HT1080 (cell line): ENCODE measurements at regions not wholly inside any gene's neighbourhood (a gene's known extent, or its start where the extent isn't known, plus 50 kb on each side); places are given as distances from the start of the nearest gene placed in this dataset.

Source experiments
- DNase-seq: peaks from one replicate; pipeline ENCODE4 v3.0.0-alpha.2; 2015; ENCODE audit warnings: low read depth

- DNase-seq: no peak
Observed at GRCh38 chr12:24302708-24303107, 353.2 kb upstream of the SOX5 start.

- no peak for DNase-seq
Observed at GRCh38 chr12:24297516-24297915, 348.0 kb upstream of the SOX5 start.

- DNase-seq: no peak
Observed at GRCh38 chr12:24293549-24293948, 344.1 kb upstream of the SOX5 start.

GRCh38 chr12:24287963-24288362 lies 338.5 kb upstream of the SOX5 start:
- DNase-seq: no peak

- no peak for DNase-seq
Observed at GRCh38 chr12:24285448-24285847, 336.0 kb upstream of the SOX5 start.

- DNase-seq: no peak
Observed at GRCh38 chr12:24281341-24281740, 331.9 kb upstream of the SOX5 start.

- no peak for DNase-seq
Observed at GRCh38 chr12:24280056-24280842, 330.8 kb upstream of the SOX5 start.

GRCh38 chr12:24278832-24279231 lies 329.4 kb upstream of the SOX5 start:
- DNase-seq: no peak

- no peak for DNase-seq
Observed at GRCh38 chr12:24270965-24271364, 321.5 kb upstream of the SOX5 start.

- DNase-seq: no peak
Observed at GRCh38 chr12:24270464-24270863, 321.0 kb upstream of the SOX5 start.

GRCh38 chr12:24268663-24269186 lies 319.3 kb upstream of the SOX5 start:
- no peak for DNase-seq

GRCh38 chr12:24266982-24267381 lies 317.5 kb upstream of the SOX5 start:
- no peak for DNase-seq

GRCh38 chr12:24256684-24257083 lies 307.2 kb upstream of the SOX5 start:
- no peak for DNase-seq

- no peak for DNase-seq
Observed at GRCh38 chr12:24255920-24256665, 306.6 kb upstream of the SOX5 start.

GRCh38 chr12:24252602-24253001 lies 303.1 kb upstream of the SOX5 start:
- no peak for DNase-seq

- DNase-seq: no peak
Observed at GRCh38 chr12:24246934-24247333, 297.5 kb upstream of the SOX5 start.

GRCh38 chr12:24246376-24246775 lies 296.9 kb upstream of the SOX5 start:
- no peak for DNase-seq

- no peak for DNase-seq
Observed at GRCh38 chr12:24244801-24245200, 295.3 kb upstream of the SOX5 start.

- no peak for DNase-seq
Observed at GRCh38 chr12:24244231-24244630, 294.8 kb upstream of the SOX5 start.

- DNase-seq: no peak
Observed at GRCh38 chr12:24240707-24241106, 291.2 kb upstream of the SOX5 start.

GRCh38 chr12:24233519-24234246 lies 284.2 kb upstream of the SOX5 start:
- DNase-seq: no peak

- no peak for DNase-seq
Observed at GRCh38 chr12:24232531-24232930, 283.1 kb upstream of the SOX5 start.
